GM21786 (cell line): ENCODE measurements at regions not wholly inside any gene's neighbourhood (a gene's known extent, or its start where the extent isn't known, plus 50 kb on each side); places are given as distances from the start of the nearest gene placed in this dataset.

ENCODE experiments used
- ATAC-seq: cut with Tn5 transposase; IDR thresholded peaks from one replicate; pipeline ENCODE4 v1.9.1; 2021; ENCODE audit not compliant: unreplicated experiment

GRCh38 chr2:186276909-186277308, 209.2 kb upstream of the ZC3H15 start:
- ATAC-seq, result no peak

- ATAC-seq, result no peak
These were observed 204.3 kb upstream of the ZC3H15 start for GRCh38 chr2:186281726-186282125.

- no peak for ATAC-seq
These were observed 191.7 kb upstream of the ZC3H15 start for GRCh38 chr2:186294248-186294888.

- no peak for ATAC-seq
These were observed 186.4 kb upstream of the ZC3H15 start for GRCh38 chr2:186299610-186300009.

GRCh38 chr2:186302263-186302662, 183.8 kb upstream of the ZC3H15 start:
- ATAC-seq, result no peak

GRCh38 chr2:186303091-186303490, 183.0 kb upstream of the ZC3H15 start:
- no peak for ATAC-seq

GRCh38 chr2:186304064-186304463, 182.0 kb upstream of the ZC3H15 start:
- ATAC-seq, result no peak

- ATAC-seq, result no peak
These were observed 179.3 kb upstream of the ZC3H15 start for GRCh38 chr2:186306754-186307153.

GRCh38 chr2:186307871-186308270, 178.2 kb upstream of the ZC3H15 start:
- ATAC-seq, result peak; percentile 59

GRCh38 chr2:186308347-186308746, 177.7 kb upstream of the ZC3H15 start:
- ATAC-seq, result no peak

GRCh38 chr2:186309901-186310300, 176.2 kb upstream of the ZC3H15 start:
- no peak for ATAC-seq

- no peak for ATAC-seq
These were observed 167.0 kb upstream of the ZC3H15 start for GRCh38 chr2:186319105-186319504.

GRCh38 chr2:186325827-186326535, 160.1 kb upstream of the ZC3H15 start:
- no peak for ATAC-seq

- peak; percentile 83 for ATAC-seq
These were observed 158.7 kb upstream of the ZC3H15 start for GRCh38 chr2:186327251-186327868.

- no peak for ATAC-seq
These were observed 157.2 kb upstream of the ZC3H15 start for GRCh38 chr2:186328838-186329237.

- ATAC-seq, result no peak
These were observed 156.0 kb upstream of the ZC3H15 start for GRCh38 chr2:186330050-186330449.

- no peak for ATAC-seq
These were observed 146.3 kb upstream of the ZC3H15 start for GRCh38 chr2:186339716-186340115.

- ATAC-seq, result no peak
These were observed 144.0 kb upstream of the ZC3H15 start for GRCh38 chr2:186342029-186342428.

- no peak for ATAC-seq
These were observed 140.3 kb upstream of the ZC3H15 start for GRCh38 chr2:186345745-186346144.

GRCh38 chr2:186346216-186346615, 139.8 kb upstream of the ZC3H15 start:
- no peak for ATAC-seq

GRCh38 chr2:186347472-186347871, 138.6 kb upstream of the ZC3H15 start:
- peak; percentile 49 for ATAC-seq

- ATAC-seq, result no peak
These were observed 137.9 kb upstream of the ZC3H15 start for GRCh38 chr2:186348200-186348599.
